Nephron (organoid): ENCODE measurements at regions not wholly inside any gene's neighbourhood (a gene's known extent, or its start where the extent isn't known, plus 50 kb on each side); places are given as distances from the start of the nearest gene placed in this dataset.

Experiments used
- H3K27ac Mint-ChIP-seq, 3 experiments: 2 replicates each; pipeline ENCODE4 v1.8.0; 2020; ENCODE audit warnings: mixed read lengths in 3 of 3, mild to moderate bottlenecking in 2 of 3, moderate library complexity in 1 of 3
- H3K27me3 Mint-ChIP-seq: 2 replicates; pipeline ENCODE4 v1.8.0; 2021; ENCODE audit warnings: low read depth, mild to moderate bottlenecking, moderate library complexity, mixed read lengths
- H3K36me3 Mint-ChIP-seq: 2 replicates; pipeline ENCODE4 v1.8.0; 2020; ENCODE audit warnings: low read depth, mixed read lengths
- H3K4me1 Mint-ChIP-seq: 2 replicates; pipeline ENCODE4 v1.8.0; 2020; ENCODE audit warnings: mixed read lengths
- H3K4me3 Mint-ChIP-seq, 3 experiments: 2 replicates each; pipeline ENCODE4 v1.8.0; 2020; ENCODE audit warnings: mild to moderate bottlenecking in 3 of 3, mixed read lengths in 3 of 3, moderate library complexity in 2 of 3
- H3K9me3 Mint-ChIP-seq: 2 replicates; pipeline ENCODE4 v1.8.0; 2020; ENCODE audit warnings: mixed read lengths
- TF ChIP-seq, protein P1 (sequence below), 3 experiments: fragments of 200-600 bp; sonication (generic); IDR thresholded peaks; one replicate each; pipeline ENCODE4 v1.5.0; 2021; ENCODE audit warnings: antibody characterized with exemption in 3 of 3; ENCODE audit not compliant: unreplicated experiment in 3 of 3

DNA sequence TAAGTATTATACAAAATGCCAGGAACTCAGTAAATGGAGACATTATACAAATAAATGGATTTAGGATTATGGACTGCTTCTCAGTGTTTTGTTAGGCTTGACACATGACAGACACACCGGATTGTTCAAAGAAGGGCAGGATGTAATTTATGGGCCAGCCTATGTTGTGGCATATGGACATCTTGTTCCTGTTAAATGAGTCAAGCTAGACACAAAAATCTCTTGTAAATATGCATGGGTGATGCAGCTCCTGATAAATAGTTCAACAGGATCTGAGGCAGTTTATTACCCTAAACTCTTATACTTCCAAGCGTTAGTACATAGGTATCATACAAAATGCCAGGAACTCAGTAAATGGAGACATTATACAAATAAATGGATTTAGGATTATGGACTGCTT, 502.3 kb downstream of the TBC1D4 start:
- H3K9me3 Mint-ChIP-seq: no peaks in the 10 kb centered on the region
- no peaks in the 10 kb centered on the region for H3K36me3 Mint-ChIP-seq
- TF ChIP-seq, protein P1, sequence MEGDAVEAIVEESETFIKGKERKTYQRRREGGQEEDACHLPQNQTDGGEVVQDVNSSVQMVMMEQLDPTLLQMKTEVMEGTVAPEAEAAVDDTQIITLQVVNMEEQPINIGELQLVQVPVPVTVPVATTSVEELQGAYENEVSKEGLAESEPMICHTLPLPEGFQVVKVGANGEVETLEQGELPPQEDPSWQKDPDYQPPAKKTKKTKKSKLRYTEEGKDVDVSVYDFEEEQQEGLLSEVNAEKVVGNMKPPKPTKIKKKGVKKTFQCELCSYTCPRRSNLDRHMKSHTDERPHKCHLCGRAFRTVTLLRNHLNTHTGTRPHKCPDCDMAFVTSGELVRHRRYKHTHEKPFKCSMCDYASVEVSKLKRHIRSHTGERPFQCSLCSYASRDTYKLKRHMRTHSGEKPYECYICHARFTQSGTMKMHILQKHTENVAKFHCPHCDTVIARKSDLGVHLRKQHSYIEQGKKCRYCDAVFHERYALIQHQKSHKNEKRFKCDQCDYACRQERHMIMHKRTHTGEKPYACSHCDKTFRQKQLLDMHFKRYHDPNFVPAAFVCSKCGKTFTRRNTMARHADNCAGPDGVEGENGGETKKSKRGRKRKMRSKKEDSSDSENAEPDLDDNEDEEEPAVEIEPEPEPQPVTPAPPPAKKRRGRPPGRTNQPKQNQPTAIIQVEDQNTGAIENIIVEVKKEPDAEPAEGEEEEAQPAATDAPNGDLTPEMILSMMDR (IDR thresholded peaks at IDR 0.05; ENCODE audit: unreplicated experiment in 3 of 3): no peak
- no peaks in the 10 kb centered on the region for H3K27me3 Mint-ChIP-seq
- no peaks in the 10 kb centered on the region for H3K4me1 Mint-ChIP-seq
- no peak overlapping the region for H3K4me3 Mint-ChIP-seq
- H3K27ac Mint-ChIP-seq: no peak overlapping the region

DNA sequence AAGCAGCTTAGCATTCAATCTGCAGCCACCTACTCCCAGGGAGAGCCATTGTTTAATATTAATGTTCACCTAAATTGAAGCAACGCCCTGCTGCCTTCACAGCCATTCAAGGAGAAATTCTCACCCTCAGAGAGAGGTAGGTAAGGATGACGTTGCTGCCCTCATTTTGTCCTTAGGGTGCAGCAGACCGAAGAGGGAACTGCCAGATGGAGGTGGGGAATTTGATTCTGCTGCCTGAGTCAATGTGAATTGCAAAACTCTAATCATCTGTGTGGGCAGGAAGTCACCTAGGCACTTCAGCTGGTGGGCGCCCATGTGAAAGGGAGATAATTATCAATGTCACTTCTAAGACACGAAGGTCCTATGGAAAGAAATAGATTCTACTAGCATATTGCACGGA, 503.4 kb downstream of the TBC1D4 start:
- Mint-ChIP-seq H3K27me3 (no peaks in the 10 kb centered on the region), H3K4me3 (no peak overlapping the region), H3K36me3 (no peaks in the 10 kb centered on the region), H3K9me3 (no peaks in the 10 kb centered on the region), H3K27ac (peak overlapping the region; percentile 17 to 74 (median 39)), H3K4me1 (no peaks in the 10 kb centered on the region)
- TF ChIP-seq, protein P1 (IDR thresholded peaks at IDR 0.05; ENCODE audit: unreplicated experiment in 3 of 3): no peak

DNA sequence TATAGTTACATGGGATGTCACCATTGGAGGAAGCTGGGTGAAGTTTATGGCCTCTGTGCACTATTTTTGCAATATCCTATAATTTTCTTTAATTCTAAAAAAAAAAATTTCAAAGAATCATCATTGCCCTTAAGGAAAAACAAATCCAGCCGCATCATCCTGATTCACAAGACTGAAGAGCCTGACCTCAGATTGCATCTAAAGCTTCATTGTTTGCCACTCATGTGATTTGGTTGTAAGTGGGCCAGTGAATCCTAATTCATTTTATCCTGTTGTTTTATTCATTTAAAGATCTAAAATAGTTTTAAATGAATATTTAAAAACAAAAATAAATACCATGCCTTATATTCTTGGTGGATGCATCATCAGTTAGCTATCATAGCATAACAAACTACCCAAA, 504.5 kb downstream of the TBC1D4 start:
- H3K27ac Mint-ChIP-seq: no peak overlapping the region
- no peaks in the 10 kb centered on the region for H3K4me1 Mint-ChIP-seq
- no peaks in the 10 kb centered on the region for H3K27me3 Mint-ChIP-seq
- H3K9me3 Mint-ChIP-seq: no peaks in the 10 kb centered on the region
- no peak overlapping the region for H3K4me3 Mint-ChIP-seq
- TF ChIP-seq, protein P1 (IDR thresholded peaks at IDR 0.05; ENCODE audit: unreplicated experiment in 3 of 3): no peak
- no peaks in the 10 kb centered on the region for H3K36me3 Mint-ChIP-seq

DNA sequence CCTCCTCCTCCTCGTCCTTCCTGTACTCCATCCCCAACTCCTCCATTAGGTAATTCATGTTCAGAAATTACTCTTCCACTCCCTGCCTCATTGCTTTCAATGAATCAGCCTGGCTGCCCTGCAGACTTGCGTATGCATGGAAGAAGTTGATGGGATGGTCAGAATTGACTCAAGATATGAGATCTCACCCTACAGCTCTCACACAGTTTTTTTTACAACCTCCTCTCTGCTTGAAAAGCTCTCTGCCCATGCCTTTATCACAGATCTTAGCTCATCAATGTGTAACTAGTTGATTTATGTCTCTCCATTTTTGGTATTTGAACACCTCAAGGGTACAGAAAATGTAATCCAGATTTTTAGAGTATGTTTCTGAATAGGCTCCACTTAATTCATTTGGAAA, 506.9 kb downstream of the TBC1D4 start:
- H3K9me3 Mint-ChIP-seq: no peaks in the 10 kb centered on the region
- H3K4me3 Mint-ChIP-seq: no peak overlapping the region
- H3K36me3 Mint-ChIP-seq: no peaks in the 10 kb centered on the region
- H3K4me1 Mint-ChIP-seq: no peaks in the 10 kb centered on the region
- TF ChIP-seq, protein P1 (IDR thresholded peaks at IDR 0.05; ENCODE audit: unreplicated experiment in 3 of 3): no peak
- H3K27me3 Mint-ChIP-seq: no peaks in the 10 kb centered on the region
- H3K27ac Mint-ChIP-seq: no peak overlapping the region

DNA sequence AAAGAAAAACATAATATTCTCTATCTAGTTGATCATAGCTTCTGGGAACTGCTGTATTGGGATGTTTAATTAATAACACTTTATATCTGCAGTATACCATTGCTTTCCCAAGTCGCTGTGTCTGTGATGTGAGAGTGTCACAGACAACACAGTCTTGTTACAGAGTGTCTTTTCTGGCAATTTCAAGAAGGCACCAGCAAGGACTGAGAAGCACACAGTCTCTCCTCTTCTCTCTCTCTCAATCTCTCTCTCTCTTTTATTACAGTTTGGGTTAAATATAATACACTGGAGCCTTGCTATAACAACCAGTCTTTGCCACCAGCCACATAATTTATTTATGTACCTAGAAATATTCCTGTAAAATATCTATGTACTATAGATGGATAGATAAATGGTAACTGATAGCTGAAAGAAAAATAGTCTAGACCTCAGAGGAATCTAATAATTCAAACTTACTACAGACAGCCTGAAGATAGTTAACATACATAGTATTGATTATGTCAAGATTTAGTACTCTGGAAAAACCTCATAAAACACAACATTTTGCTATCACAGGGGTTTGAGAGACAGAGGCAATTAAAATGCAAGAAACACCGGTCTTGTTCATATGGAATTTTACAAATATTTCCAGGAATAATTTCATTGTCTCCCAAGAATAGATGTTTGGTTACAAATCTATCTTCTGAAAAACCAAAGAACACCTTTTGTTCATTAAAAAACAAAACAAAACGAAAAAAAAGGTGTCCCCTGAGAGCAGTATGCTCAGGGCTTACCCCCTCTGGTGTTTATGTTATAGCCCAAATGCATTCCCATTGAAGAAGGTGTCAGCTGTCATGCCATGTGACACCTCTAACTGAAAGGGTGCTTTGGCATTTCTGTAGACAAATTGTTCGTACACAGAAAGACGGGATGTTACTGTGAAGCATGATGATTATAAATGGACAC, 507.8 kb downstream of the TBC1D4 start:
- no peaks in the 10 kb centered on the region for H3K36me3 Mint-ChIP-seq
- H3K27ac Mint-ChIP-seq: no peak overlapping the region
- TF ChIP-seq, protein P1 (IDR thresholded peaks at IDR 0.05; ENCODE audit: unreplicated experiment in 3 of 3): no peak
- H3K9me3 Mint-ChIP-seq: no peaks in the 10 kb centered on the region
- H3K4me3 Mint-ChIP-seq: no peak overlapping the region
- no peaks in the 10 kb centered on the region for H3K27me3 Mint-ChIP-seq
- H3K4me1 Mint-ChIP-seq: no peaks in the 10 kb centered on the region

DNA sequence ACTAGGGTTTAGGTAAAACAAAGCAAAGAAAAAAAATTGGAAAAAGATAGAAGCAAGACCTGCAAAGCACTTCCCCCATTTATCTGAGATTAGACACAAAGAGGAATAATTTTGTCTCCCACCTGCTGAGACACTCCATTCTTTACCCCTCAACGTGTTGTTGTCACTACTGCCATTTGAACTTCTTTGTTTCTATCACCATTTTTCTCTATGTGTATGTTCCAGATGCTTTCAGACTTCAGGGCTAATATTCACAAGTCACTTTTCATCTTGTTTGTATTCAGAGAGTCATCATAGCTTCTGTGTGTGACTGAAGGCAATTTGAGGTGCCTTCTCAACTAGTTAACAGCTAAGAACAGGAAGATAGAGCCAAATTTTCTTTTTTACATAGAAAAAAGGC, 512.5 kb downstream of the TBC1D4 start:
- no peaks in the 10 kb centered on the region for H3K27me3 Mint-ChIP-seq
- no peaks in the 10 kb centered on the region for H3K9me3 Mint-ChIP-seq
- no peak overlapping the region for H3K4me3 Mint-ChIP-seq
- H3K27ac Mint-ChIP-seq: no peak overlapping the region
- TF ChIP-seq, protein P1 (IDR thresholded peaks at IDR 0.05; ENCODE audit: unreplicated experiment in 3 of 3): no peak
- H3K4me1 Mint-ChIP-seq: peaks cover 14% of the 10 kb centered on the region
- no peaks in the 10 kb centered on the region for H3K36me3 Mint-ChIP-seq
